ENCODE measurements at regions not wholly inside any gene's neighbourhood (a gene's known extent, or its start where the extent isn't known, plus 50 kb on each side); places are given as distances from the start of the nearest gene placed in this dataset.

GRCh38 chr1:57922130-57922529 is 498.3 kb upstream of the DAB1 start:
- no peak for TF ChIP-seq POLR2A (IDR thresholded peaks at IDR 0.05; ENCODE audit: low read depth, low read length)
- no peak for TF ChIP-seq POLR2AphosphoS5 (IDR thresholded peaks at IDR 0.05; ENCODE audit: low read depth, low read length)
- no peak for TF ChIP-seq TAF1 (IDR thresholded peaks at IDR 0.05; ENCODE audit: low read depth, low read length)
- no peak for TF ChIP-seq SPI1 (IDR thresholded peaks at IDR 0.05; ENCODE audit: low read depth, low read length)
